HG03460 (cell line): ENCODE measurements at regions not wholly inside any gene's neighbourhood (a gene's known extent, or its start where the extent isn't known, plus 50 kb on each side); places are given as distances from the start of the nearest gene placed in this dataset.
"Not testable (repeated sequence)": the region's sequence is repeated elsewhere in the genome, so short reads cannot be mapped to it uniquely, and the experiment has no call there.

Experiments used
- ATAC-seq: cut with Tn5 transposase; IDR thresholded peaks from one replicate; pipeline ENCODE4 v1.9.1; 2021; ENCODE audit not compliant: unreplicated experiment

DNA sequence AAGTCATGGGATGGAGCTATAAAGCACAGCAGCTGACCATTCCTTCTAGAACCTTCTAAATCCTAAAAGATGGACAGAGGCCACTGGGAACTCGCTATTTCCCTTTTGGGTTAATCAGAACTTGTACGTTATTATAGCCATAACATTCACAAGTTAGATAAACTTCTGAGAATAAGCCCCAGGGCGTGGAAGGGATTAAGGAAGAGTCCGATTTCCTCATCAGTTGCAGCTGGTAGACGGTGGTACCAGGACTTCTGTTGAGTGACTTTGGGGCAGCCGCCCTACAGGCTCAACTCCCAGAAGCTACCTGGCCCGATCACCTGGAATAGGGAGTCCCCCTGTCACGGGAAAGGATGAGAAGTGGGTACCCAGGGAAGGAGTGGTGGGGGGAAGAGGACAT is 370.1 kb upstream of the ZFHX3 start:
- no peak for ATAC-seq

DNA sequence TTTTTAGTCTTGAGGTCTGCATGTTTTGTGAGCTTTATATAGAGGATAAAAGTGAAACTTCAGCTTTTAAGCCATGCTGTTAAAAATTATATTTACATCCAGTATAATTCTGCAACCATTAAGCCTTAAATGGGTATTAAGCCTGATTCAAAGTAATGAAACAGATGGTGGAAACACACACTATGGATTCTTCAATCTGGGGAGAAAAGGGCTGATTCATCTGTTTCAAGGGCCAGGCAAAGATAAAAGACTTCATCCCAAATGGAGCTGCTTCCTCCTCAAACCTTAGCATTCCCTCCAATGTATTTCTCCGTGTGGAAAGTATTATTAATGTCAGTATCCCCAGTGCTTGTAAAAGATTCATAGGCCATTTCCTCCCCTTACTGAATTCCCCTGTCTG is 367.4 kb upstream of the ZFHX3 start:
- no peak for ATAC-seq

DNA sequence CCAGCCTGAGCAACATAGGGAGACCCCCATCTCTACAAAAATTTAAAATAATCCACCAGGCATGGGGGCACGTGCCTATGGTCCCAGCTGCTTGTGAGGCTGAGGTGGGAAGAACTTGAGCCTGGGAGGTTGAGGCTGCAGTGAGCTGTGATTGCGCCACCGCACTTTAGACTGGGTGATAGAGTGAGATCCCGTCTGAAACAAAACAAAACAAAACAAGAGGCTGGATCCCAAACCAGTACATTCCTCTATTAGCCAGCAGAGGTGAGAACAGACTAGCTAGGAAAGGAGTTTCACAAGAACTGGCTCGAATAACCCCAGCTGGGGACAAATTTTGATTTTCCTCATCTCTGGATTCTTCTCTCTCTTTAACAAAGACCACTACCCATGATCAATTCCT is 366.7 kb upstream of the ZFHX3 start:
- no peak for ATAC-seq

DNA sequence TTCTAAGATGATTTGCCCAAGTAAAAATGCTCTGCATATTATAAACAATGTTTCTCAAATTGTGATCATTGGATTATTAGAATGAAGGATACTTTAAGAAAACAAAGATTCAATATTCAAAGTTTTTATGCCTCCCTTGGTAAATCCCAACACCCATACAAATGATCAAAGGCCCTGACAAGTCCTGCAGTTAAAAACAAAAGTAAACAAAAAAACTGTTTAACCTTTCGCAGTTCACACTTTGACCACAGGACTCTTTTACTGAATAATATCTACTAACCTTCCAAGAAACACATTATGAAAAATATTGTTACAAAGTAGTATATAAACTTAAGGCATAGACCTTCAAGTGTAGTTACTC is 365.9 kb upstream of the ZFHX3 start:
- no peak for ATAC-seq

DNA sequence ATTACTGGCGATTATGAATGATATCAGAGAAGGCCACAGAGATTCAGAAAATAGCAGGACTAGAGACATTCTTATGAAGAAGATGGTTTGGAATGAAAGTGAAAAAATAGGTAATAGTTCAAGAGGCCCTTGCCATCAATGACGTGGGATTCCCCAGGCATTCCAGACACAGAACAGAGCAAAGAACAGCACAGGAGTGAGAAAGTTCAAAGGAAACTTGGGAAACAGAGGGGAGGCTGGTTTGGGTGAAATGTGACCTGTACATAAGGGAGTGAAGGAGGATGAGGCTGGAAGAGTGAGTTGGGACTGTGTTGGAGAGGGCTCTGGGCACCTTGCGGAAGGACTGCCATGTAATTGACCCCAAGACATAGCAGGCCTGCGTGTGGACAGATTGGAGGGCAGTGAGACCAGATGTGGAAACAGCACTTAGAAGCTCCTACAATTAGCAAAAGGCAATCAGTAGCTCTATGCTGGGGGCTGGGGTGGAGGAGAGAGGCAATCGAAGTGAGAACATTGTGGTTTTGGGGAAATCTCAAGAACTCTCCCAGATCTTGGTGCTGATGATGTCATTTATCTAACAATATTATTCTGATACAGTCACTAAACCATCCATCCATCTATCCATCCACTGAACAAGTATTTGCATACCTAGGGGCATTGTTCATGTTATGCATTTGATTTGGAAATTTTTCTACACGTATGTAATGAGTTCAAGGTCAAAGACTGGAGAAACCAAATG is 365.3 kb upstream of the ZFHX3 start:
- no peak for ATAC-seq

DNA sequence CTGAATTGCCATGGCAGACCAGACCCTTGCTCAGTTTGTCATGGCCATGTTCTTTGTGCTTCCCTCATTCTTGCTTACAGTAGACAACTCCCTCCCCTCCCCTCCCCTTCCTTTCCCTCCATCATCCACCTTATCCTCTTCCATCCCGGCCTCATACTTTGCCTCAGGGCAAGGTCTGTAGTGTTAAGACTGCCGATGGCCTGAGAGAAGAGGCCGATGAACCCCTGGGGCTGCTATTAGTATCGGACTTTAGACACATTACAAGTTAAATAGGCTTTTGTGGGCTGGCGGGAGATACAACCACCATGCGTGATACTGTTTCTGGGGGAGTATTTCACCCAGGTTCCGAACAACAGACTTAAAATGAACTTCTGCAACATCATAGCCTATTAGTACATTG is 364.5 kb upstream of the ZFHX3 start:
- ATAC-seq, result no peak

DNA sequence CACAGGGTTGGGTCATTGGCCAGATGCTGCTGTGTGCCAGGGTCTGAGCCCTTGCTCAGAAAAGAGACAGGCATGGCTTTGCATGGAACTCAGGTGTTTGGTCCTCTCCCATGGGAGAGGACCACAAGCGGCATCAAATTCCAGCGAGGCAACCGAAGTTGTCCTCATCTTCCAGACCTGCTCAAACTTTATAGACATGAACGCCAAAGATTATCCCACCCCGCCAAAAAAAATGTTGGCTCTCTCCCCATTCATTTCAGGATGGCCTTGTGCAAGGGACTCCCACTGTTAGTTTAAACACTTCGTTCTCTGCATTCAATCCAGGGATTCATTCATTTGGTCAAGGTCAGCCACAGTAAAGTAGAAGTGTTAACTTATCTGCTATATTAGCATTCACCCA is 360.8 kb upstream of the ZFHX3 start:
- no peak for ATAC-seq

DNA sequence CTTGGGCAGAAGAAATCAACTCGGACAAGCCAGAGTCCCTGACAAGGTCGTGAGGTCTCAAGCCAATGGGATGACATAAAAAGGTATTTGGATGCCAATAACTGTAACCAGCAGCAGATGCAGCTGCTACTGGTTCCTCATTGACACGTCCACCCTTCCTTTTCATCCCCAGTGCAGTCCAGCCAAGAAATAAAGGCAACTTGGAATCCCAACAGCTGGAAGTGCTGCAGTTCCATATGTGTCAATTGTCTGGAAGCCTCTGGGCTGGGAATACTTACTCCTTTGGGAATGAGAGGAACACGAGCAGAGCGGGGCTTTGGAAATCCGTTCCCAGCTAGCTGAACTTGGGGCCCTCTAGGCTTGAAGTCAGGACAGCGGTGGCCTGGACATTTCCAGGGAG is 360.4 kb upstream of the ZFHX3 start:
- ATAC-seq, result no peak

DNA sequence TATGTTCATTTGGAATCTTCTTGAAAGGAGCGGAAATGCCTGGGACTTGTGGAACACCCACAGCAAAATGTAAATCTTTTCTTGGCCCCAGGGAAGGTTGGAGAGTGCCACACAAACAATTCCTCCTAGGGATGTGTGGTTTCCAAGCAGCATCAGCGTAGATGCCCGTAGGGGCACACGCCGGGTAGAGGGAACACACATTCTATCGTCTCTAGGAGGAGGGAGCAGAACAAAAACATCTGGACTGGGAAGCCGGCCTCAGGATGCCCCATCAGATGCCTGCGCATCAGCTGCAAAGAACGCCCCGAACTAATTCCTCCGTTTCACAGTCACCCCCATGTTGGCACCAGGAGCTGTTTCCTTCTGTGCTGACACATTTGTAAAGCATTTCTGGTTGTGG is 357.9 kb upstream of the ZFHX3 start:
- no peak for ATAC-seq

DNA sequence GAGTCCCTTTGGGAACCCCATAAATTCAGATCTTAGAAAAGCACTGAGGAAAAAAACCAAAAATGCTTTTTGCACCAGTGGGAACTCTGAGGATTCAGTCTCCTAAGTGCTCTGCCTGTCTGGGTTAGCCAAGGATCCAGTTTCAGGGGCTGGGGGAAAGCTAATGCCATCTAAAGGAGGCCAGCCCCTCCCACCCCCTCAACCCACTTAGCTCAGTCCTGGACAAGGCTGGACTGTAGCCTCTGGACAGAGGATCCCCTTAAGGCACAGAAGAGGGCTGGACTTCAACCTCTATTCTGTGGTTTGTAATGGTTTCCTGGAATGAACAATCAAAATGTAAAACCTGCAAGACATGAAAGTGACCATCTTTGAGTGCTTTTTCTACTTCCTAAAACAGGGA is 356.1 kb upstream of the ZFHX3 start:
- no peak for ATAC-seq

DNA sequence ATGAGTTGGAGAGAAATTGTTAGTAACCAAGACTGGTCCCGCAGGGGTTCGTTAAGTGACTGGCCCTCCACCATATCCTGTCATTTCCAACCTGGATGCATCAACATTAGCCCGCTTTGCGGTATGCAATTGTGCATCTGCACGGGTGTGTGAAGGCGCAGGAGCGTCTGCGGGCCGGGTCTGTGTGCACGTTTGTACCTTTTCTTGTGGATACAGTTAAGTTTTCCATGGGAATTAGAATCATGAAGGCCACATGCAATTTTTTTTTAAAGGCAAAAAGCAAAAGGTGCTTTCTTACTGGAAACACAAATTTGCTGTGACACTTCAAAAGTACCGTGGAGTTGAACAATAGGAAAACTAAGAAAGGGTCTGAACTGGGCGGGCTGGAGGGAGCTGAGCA is 355.4 kb upstream of the ZFHX3 start:
- no peak for ATAC-seq

DNA sequence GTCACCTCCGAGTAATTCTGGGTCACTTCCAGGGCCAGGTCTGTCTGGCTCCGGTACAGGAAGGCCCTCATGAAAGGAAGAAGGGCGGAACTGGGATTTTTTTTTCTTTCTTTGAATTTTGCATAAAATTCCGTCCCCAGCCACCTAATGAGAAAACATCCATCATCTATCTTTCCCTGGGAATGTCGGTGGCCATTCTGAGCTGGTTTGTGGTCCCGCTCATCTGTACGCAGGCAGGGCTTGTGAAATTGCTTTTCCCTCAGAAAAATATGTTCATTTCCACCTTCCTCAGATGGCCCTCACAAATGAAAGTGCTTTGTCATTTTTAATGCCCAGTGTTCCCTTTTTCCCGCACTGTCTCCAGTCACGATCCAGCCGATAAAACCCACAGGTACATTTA is 353.0 kb upstream of the ZFHX3 start:
- ATAC-seq, result no peak

DNA sequence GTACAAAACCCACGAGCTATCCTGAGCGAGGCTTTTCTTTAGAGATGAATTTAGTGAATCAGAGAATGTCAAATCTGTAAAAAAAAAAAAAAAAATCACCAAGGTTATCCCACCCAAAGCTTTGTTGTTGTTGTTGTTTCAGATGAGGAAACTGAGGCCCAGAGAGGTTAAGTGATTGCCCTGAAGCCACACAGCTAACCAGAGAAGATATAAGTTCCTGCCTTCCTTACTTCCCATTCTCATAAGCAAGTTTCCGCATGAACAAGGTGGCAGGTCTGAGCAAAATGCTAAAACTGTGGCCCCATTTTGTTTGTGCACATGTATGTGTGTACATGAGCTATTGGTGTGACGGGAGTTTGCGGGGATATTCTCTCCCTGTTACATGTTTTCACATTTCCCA is 352.1 kb upstream of the ZFHX3 start:
- no peak for ATAC-seq

DNA sequence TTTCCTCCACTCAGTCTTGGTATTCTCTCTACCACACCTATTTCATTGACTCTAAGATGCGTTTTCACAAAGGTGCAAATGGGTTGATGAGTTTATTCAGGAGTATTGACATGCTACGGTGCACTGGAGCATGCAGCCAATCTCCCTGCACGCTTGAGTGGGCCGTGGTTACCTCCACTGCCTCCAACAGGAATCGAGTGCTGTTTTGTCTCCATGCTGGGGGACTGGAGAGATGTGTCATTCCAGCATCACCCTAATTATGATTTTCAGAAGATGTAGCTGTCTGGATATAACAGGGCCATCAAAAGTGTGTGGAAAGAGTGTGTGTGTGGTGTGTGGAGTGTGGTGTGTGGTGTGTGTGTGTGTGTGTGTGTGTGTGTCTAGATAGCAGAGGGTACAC is 351.6 kb upstream of the ZFHX3 start:
- no peak for ATAC-seq

DNA sequence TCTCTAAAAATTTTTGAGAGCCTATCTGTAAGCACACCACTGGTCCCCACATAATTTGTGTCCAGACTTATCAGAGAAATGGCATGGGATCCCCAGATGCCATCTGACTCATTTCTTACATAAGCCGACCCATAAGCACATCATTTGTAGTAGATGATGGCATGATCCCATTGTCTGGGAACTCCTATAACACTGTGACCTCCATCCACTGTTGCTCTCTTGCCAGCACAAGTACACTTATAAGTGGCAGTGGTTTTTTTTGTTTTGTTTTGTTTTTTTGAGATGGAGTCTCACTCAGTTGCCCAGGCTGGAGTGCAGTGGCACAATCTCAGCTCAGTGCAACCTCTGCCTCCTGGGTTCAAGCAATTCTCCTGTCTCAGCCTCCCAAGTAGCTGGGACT is 350.7 kb upstream of the ZFHX3 start:
- ATAC-seq, result not testable (repeated sequence)

DNA sequence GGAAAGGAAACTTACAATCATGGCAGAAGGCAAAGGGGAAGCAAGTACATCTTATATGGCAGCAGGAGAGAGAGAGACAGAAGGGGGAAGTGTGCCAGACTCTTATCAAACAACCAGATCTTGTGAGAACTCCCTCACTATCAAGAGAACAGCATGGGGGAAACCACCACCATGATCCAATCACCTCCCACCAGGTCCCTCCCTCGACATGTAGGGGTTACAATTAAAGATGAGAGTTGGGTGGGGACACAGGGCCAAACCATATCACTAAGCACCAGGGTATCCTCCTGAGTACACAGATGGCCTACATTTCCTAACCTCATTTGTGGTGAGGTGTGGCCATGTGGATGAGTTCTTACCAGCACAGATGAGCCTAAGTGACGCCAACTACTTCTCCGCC is 348.6 kb upstream of the ZFHX3 start:
- ATAC-seq, result no peak

DNA sequence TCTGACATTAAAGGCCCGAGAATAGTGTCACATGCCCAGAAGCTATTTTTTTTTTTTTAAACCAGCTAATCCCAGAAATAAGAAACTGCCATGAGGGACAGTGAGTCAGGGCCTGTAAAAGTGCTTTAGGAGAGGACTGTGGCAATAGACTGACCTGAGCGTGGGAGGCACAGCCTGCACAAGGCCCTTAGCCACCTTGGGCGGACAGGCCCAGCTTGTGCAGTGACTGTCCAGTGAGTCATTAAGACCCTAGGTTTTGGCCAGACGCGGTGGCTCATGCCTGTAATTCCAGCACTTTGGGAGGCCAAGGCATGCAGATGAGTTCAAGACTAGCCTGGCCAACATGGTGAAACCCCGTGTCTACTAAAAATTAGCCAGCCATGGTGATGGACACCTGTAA is 343.0 kb upstream of the ZFHX3 start:
- ATAC-seq, result no peak

DNA sequence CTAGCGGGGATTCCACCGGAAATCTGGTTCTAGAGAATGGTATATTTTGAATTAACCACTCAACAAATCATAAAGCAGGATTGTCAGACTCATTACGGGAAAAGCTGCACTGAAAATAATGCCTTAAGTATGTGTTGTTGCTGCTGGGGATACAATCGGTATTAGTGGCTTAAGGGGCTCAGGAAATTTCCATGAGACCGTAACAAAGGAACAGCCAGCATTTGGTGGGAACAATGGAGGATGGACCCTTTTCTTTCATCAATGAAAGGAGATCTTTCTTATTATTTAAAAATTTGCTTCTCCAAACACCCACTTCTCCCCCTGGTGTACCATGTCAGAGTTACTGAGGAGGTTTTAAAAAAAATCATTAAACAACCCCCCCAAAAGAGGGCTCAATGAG is 342.6 kb upstream of the ZFHX3 start:
- ATAC-seq, result no peak

DNA sequence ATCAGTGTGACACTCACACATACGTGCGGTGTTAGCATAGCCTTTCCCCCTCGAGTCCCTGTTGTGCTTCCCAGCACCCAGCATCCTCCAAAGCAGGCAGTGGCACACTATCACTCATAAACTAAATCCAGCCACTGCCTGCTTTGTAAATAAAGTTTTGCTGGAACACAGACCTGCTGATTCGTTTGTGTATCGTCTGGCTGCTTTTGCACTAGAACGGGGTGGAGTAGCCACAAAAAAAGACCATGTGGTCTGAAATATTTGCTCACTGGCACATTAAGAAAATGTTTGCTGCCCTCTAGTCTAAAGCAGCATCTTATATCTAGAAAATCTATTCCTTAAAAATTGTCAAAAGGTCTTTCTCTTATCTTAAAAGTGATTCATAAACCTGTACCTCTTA is 341.2 kb upstream of the ZFHX3 start:
- ATAC-seq, result no peak

DNA sequence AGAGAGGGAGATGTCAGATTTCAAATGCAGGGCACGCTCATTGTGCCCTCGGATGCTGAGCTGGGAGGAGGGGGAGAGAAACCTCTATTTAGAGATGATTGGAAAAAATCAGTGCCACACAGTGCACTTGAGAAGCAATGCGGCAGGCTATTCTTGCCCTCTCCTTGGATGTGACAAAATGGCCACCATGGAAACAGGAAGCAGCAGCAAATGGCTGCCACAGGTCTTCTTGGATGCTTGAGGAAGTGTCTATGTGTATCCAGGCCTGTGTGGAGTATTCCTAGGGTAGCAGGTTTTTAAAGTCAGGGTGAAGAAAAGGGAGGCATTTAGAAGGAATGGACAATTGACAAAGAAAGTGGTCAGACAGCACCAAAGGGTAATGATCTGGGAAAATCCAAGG is 340.1 kb upstream of the ZFHX3 start:
- no peak for ATAC-seq

DNA sequence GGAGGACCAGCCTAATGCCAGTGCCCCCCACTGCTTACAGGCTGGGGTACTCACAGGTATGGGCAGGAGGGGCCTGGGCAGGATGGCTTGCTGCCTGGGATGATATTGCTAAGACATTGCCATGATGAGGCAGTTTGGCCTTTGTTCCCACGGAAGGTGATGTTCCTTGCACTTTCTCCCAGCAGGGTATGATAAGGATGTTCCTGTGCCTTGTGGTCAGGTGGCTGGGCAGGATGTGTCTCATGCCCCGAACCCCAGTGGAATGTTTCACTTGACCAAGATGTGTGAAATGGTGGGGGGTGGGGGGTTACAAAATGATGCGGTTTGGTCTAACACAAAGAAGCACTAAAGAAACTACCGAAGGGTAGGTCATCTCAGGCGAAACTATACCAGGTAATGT is 337.8 kb upstream of the ZFHX3 start:
- ATAC-seq, result no peak

DNA sequence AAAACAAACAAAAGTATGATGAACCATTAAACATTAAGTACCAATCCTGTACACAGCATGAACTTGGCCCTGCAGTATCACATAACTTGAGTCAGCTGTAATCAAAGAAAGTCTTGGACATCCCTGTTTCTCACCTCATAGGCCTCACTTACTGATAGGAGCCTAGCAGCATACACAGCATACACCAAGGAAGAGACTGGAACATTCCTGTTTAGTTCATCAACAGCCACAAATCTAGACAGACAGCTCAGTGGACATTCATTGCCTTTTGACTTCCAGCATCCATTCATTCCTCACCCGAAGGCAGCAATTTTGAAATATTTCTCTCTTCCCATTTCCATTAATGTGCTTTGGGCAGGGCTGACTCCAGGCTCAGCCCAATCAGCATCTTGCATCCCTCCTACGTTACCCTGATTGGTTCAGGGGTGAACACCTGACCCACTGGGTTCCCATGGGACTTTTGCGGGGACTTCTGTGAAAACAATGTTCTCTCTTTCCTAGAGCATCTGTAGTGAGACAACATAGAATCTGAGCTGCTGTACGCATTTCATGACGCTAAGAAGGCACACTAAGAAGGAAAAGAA is 336.7 kb upstream of the ZFHX3 start:
- no peak for ATAC-seq

DNA sequence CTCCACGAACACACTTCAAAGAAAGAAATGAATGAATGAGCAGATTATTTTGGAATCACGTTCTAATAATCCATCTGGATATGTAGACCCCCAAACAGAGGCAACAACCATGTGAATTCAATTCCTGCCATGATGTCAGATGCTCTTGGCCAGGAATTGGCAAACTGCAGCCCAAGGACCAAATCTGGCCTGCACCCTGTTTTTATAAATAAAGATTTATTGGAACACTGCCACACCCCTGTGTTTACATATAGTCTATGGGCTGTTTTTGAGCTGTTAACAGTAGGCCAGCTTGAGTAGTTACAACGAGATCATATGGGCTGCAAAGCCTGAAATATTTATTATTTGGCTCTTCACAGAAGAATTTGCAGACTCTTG is 336.0 kb upstream of the ZFHX3 start:
- no peak for ATAC-seq
